ENCODE measurements at regions not wholly inside any gene's neighbourhood (a gene's known extent, or its start where the extent isn't known, plus 50 kb on each side); places are given as distances from the start of the nearest gene placed in this dataset.

GRCh38 chr11:80584661-80585060 lies 1143.8 kb upstream of the TENM4 start (continued):
- TF ChIP-seq REST (IDR thresholded peaks at IDR 0.05), result no peak
- no peak for TF ChIP-seq FOXA1 (IDR thresholded peaks at IDR 0.05)
- no peak for TF ChIP-seq EGR1 (IDR thresholded peaks at IDR 0.05; ENCODE audit: low read depth in 2 of 2)

GRCh38 chr11:80569832-80570231 lies 1129.0 kb upstream of the TENM4 start:
- H3K27me3 ChIP-seq (ENCODE audit: control insufficient read depth in 4 of 4, insufficient read depth in 4 of 4, low read length in 3 of 4), result no peaks in the 10 kb centered on the region
- 69% methylated on average over 2 of the region's 2 CpGs for WGBS
- DNase-seq (ENCODE audit: low spot score), result no peak

More at GRCh38 chr11:80569832-80570231, 1129.0 kb upstream of the TENM4 start:
- Histone ChIP-seq H3K9me3 (ENCODE audit: control insufficient read depth in 4 of 4, low read length in 3 of 4) (no peaks in the 10 kb centered on the region), H3K36me3 (ENCODE audit: control insufficient read depth in 4 of 4, insufficient read depth in 3 of 4, low read depth in 1 of 4, low read length in 3 of 4) (no peaks in the 10 kb centered on the region), H3K27ac (ENCODE audit: low read depth in 1 of 2, low read length in 2 of 2) (no peak overlapping the region), H3K4me1 (ENCODE audit: control insufficient read depth in 4 of 4, insufficient read depth in 4 of 4, low read length in 3 of 4) (no peaks in the 10 kb centered on the region), H3K4me3 (ENCODE audit: low read depth in 1 of 3, low read length in 3 of 3) (no peak overlapping the region), H3K9ac (ENCODE audit: low read depth in 1 of 2, low read length in 2 of 2) (no peak overlapping the region)
- TF ChIP-seq RAD21 (IDR thresholded peaks at IDR 0.05) (no peak), NR2F2 (IDR thresholded peaks at IDR 0.05) (no peak), TAF1 (conservative IDR thresholded peaks at IDR 0.05) (no peak), YY1 (IDR thresholded peaks at IDR 0.05) (no peak), CTCF (IDR thresholded peaks at IDR 0.05; ENCODE audit: low read depth, low read length, missing input control) (no peak), FOXA1 (IDR thresholded peaks at IDR 0.05) (no peak), GABPA (IDR thresholded peaks at IDR 0.05 in 1 of 2, conservative IDR thresholded peaks at IDR 0.05 in 1 of 2) (no peak), MAX (IDR thresholded peaks at IDR 0.05) (no peak), EGR1 (IDR thresholded peaks at IDR 0.05; ENCODE audit: low read depth in 2 of 2) (no peak), RXRA (IDR thresholded peaks at IDR 0.05) (no peak), ZBTB33 (IDR thresholded peaks at IDR 0.05) (no peak), JUND (IDR thresholded peaks at IDR 0.05) (no peak), REST (IDR thresholded peaks at IDR 0.05) (no peak), FOXA2 (IDR thresholded peaks at IDR 0.05) (no peak), ATF3 (IDR thresholded peaks at IDR 0.05) (no peak), HNF4G (IDR thresholded peaks at IDR 0.05) (no peak), SP1 (IDR thresholded peaks at IDR 0.05) (no peak), HNF4A (conservative IDR thresholded peaks at IDR 0.05) (no peak)

All from liver (tissue), 8 donors.